ENCODE measurements at regions not wholly inside any gene's neighbourhood (a gene's known extent, or its start where the extent isn't known, plus 50 kb on each side); places are given as distances from the start of the nearest gene placed in this dataset.

DNA sequence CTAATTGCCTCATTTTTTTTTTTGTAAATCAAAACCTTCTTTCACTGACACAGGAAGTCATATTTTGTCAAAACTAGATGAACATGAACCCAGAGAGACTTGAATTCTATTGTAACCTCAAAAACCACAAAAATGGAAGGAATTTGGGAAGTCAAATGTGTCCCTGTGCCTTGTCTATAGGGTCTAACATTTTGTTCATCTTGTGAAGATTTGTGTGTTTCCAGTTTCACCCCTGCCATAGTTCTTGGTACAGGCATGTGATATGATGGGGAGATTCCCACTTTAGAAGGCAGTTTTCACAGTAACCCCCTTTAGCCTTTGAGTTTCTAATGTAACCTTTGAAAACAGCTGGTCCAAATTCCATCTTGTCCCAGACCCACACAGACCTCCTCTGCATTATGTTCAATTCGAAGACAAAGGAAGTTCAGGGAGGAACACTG, 318.5 kb upstream of the ADAMTS9 start:
- H3K36me3 ChIP-seq (ENCODE audit: control insufficient read depth in 2 of 2, insufficient read depth in 1 of 2, low read length in 2 of 2): no peaks in the 10 kb centered on the region
- ChIA-PET POLR2A (no interaction called here), CTCF (interaction anchor here (0.8 kb wide), 1 partner anchor 404 kb away, joined by 3 read pairs; no protein-coding TSS in a partner anchor)
- H3K9me3 ChIP-seq (ENCODE audit: control insufficient read depth, insufficient read depth, low read depth, low read length): no peaks in the 10 kb centered on the region
- no peak overlapping the region for H3K4me3 ChIP-seq (ENCODE audit: low read depth, low read length)
- H3K4me1 ChIP-seq (ENCODE audit: control insufficient read depth, insufficient read depth, low read length): no peaks in the 10 kb centered on the region
- H3K27ac ChIP-seq (ENCODE audit: extremely low read depth, low read depth, low read length): no peak overlapping the region
- no peak for TF ChIP-seq ELK4 (IDR thresholded peaks at IDR 0.05; ENCODE audit: borderline replicate concordance, low read depth, low read length)
- TF ChIP-seq MYNN (tag by site-specific recombination; IDR thresholded peaks at IDR 0.05; ENCODE audit: borderline replicate concordance): no peak
- TF ChIP-seq, protein P1, sequence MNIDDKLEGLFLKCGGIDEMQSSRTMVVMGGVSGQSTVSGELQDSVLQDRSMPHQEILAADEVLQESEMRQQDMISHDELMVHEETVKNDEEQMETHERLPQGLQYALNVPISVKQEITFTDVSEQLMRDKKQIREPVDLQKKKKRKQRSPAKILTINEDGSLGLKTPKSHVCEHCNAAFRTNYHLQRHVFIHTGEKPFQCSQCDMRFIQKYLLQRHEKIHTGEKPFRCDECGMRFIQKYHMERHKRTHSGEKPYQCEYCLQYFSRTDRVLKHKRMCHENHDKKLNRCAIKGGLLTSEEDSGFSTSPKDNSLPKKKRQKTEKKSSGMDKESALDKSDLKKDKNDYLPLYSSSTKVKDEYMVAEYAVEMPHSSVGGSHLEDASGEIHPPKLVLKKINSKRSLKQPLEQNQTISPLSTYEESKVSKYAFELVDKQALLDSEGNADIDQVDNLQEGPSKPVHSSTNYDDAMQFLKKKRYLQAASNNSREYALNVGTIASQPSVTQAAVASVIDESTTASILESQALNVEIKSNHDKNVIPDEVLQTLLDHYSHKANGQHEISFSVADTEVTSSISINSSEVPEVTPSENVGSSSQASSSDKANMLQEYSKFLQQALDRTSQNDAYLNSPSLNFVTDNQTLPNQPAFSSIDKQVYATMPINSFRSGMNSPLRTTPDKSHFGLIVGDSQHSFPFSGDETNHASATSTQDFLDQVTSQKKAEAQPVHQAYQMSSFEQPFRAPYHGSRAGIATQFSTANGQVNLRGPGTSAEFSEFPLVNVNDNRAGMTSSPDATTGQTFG (tag by site-specific recombination; IDR thresholded peaks at IDR 0.05; ENCODE audit: borderline replicate concordance): no peak
- no peak for TF ChIP-seq ZNF596 (tag by site-specific recombination; IDR thresholded peaks at IDR 0.05)
- no peak for TF ChIP-seq ZNF366 (tag by site-specific recombination; conservative IDR thresholded peaks at IDR 0.05)
- TF ChIP-seq ZNF548 (tag by site-specific recombination; IDR thresholded peaks at IDR 0.05): no peak
- TF ChIP-seq ZNF16 (tag by site-specific recombination; IDR thresholded peaks at IDR 0.05; ENCODE audit: low read depth): no peak
- TF ChIP-seq ZNF677 (tag by site-specific recombination; IDR thresholded peaks at IDR 0.05): no peak
- TF ChIP-seq ZNF280C (tag by site-specific recombination; IDR thresholded peaks at IDR 0.05): no peak

- Histone ChIP-seq H3K27ac (ENCODE audit: extremely low read depth, low read depth, low read length) (no peak overlapping the region), H3K4me1 (ENCODE audit: control insufficient read depth, insufficient read depth, low read length) (no peaks in the 10 kb centered on the region), H3K9me3 (ENCODE audit: control insufficient read depth, insufficient read depth, low read depth, low read length) (no peaks in the 10 kb centered on the region), H3K36me3 (ENCODE audit: control insufficient read depth in 2 of 2, insufficient read depth in 1 of 2, low read length in 2 of 2) (no peaks in the 10 kb centered on the region), H3K4me3 (ENCODE audit: low read depth, low read length) (no peak overlapping the region)
- ChIA-PET POLR2A (interaction anchor here (1.8 kb wide), 1 partner anchor 9 kb away, joined by 5 read pairs; no protein-coding TSS in a partner anchor), CTCF (interaction anchor here (1.1 kb wide), 1 partner anchor 21 kb away, joined by 3 read pairs; no protein-coding TSS in a partner anchor)
- TF ChIP-seq ZNF837 (tag by site-specific recombination; IDR thresholded peaks at IDR 0.05) (no peak), PRDM1 (tag by site-specific recombination; IDR thresholded peaks at IDR 0.05) (no peak), PRDM2 (tag by site-specific recombination; IDR thresholded peaks at IDR 0.05; ENCODE audit: borderline replicate concordance) (no peak), ZEB2 (tag by site-specific recombination; IDR thresholded peaks at IDR 0.05) (no peak), KLF8 (tag by site-specific recombination; IDR thresholded peaks at IDR 0.05) (no peak), ZNF544 (tag by site-specific recombination; IDR thresholded peaks at IDR 0.05) (no peak), ZNF211 (tag by site-specific recombination; IDR thresholded peaks at IDR 0.05; ENCODE audit: low read depth) (no peak), ZNF777 (tag by site-specific recombination; IDR thresholded peaks at IDR 0.05; ENCODE audit: borderline replicate concordance) (no peak), ZNF26 (tag by site-specific recombination; IDR thresholded peaks at IDR 0.05) (no peak), ZNF561 (tag by site-specific recombination; IDR thresholded peaks at IDR 0.05; ENCODE audit: borderline replicate concordance) (no peak), ZBTB17 (tag by site-specific recombination; IDR thresholded peaks at IDR 0.05) (no peak)
Measured at GRCh38 chr3:65005486-65005885, 317.7 kb upstream of the ADAMTS9 start.

Data from HEK293 (cell line).